Neuronal stem cell (in vitro differentiated cells): ENCODE measurements at regions not wholly inside any gene's neighbourhood (a gene's known extent, or its start where the extent isn't known, plus 50 kb on each side); places are given as distances from the start of the nearest gene placed in this dataset.
A peak's percentile ranks its signal among the peaks of the same experiment; 100 is the strongest.

Experiments
- DNase-seq: peaks from one replicate; pipeline ENCODE4 v3.0.0-alpha.2; 2013; ENCODE audit warnings: low spot score
- H2AFZ ChIP-seq: one replicate; pipeline ENCODE4 v1.6.1; 2013; ENCODE audit warnings: mild to moderate bottlenecking, low read length, inconsistent platforms
- H2AK5ac ChIP-seq: 2 replicates; pipeline ENCODE4 v1.6.1; 2013; ENCODE audit warnings: low read depth, mild to moderate bottlenecking, inconsistent platforms, low read length, moderate library complexity, mixed read lengths
- H2BK120ac ChIP-seq: 2 replicates; pipeline ENCODE4 v1.6.1; 2013; ENCODE audit warnings: low read depth, mild to moderate bottlenecking, inconsistent platforms, low read length, moderate library complexity, mixed read lengths
- H2BK12ac ChIP-seq: one replicate; pipeline ENCODE4 v1.6.1; 2013; ENCODE audit warnings: low read length, inconsistent platforms
- H2BK15ac ChIP-seq: 2 replicates; pipeline ENCODE4 v1.6.1; 2013; ENCODE audit warnings: mild to moderate bottlenecking, low read length, inconsistent platforms, mixed read lengths
- H2BK5ac ChIP-seq: one replicate; pipeline ENCODE4 v1.6.1; 2013; ENCODE audit warnings: inconsistent platforms, mild to moderate bottlenecking, low read length, moderate library complexity
- H3K14ac ChIP-seq: one replicate; pipeline ENCODE4 v1.6.1; 2013; ENCODE audit warnings: low read length, inconsistent platforms
- H3K18ac ChIP-seq: 2 replicates; pipeline ENCODE4 v1.6.1; 2013; ENCODE audit warnings: low read length, inconsistent platforms
- H3K23ac ChIP-seq: 2 replicates; pipeline ENCODE4 v1.6.1; 2013; ENCODE audit warnings: low read depth, mild to moderate bottlenecking, mixed read lengths, low read length, inconsistent platforms; ENCODE audit not compliant: poor library complexity
- H3K27ac ChIP-seq: replicated peaks from 3 replicates; pipeline ENCODE4 v1.5.1; 2013; ENCODE audit warnings: low read length, inconsistent platforms
- H3K27me3 ChIP-seq, 3 experiments: 2 replicates each; pipeline ENCODE4 v1.6.1; 2013; ENCODE audit warnings: low read length in 3 of 3, mild to moderate bottlenecking in 2 of 3, inconsistent platforms in 1 of 3, low read depth in 1 of 3, mixed read lengths in 1 of 3, moderate library complexity in 1 of 3; ENCODE audit not compliant: control insufficient read depth in 3 of 3, insufficient read depth in 3 of 3
- H3K36me3 ChIP-seq, 2 donors: replicated peaks in 1 of 2; 2 replicates each; pipeline ENCODE4 v1.6.1; 2013; ENCODE audit warnings: low read length in 2 of 2; ENCODE audit not compliant: control insufficient read depth in 2 of 2, insufficient read depth in 2 of 2
- H3K4ac ChIP-seq: 2 replicates; pipeline ENCODE4 v1.6.1; 2013; ENCODE audit warnings: inconsistent platforms, mild to moderate bottlenecking, low read length, moderate library complexity
- H3K4me1 ChIP-seq, 2 donors: 1 replicate in 1 of 2; 2 replicates in 1 of 2; pipeline ENCODE4 v1.6.1; 2013; ENCODE audit warnings: low read length in 2 of 2, low read depth in 1 of 2; ENCODE audit not compliant: control insufficient read depth in 2 of 2, insufficient read depth in 1 of 2
- H3K4me2 ChIP-seq: one replicate; pipeline ENCODE4 v1.6.1; 2013; ENCODE audit warnings: mild to moderate bottlenecking, low read length, inconsistent platforms; ENCODE audit not compliant: insufficient read depth, poor library complexity, severe bottlenecking
- H3K4me3 ChIP-seq, 2 donors: 2 replicates each; pipeline ENCODE4 v1.5.1; 2013; ENCODE audit warnings: low read length in 2 of 2, mild to moderate bottlenecking in 2 of 2, inconsistent platforms in 1 of 2, moderate library complexity in 1 of 2
- H3K79me1 ChIP-seq: one replicate; pipeline ENCODE4 v1.6.1; 2013; ENCODE audit warnings: low read depth, mild to moderate bottlenecking, inconsistent platforms, low read length, moderate library complexity
- H3K9ac ChIP-seq: one replicate; pipeline ENCODE4 v1.6.1; 2013; ENCODE audit warnings: mild to moderate bottlenecking, low read depth, low read length, inconsistent platforms; ENCODE audit not compliant: poor library complexity
- H3K9me3 ChIP-seq, 2 donors: replicated peaks in 1 of 2; 2 replicates each; pipeline versions ENCODE3 to v1.6.1; 2013; ENCODE audit warnings: low read length in 2 of 2, mild to moderate bottlenecking in 2 of 2, inconsistent platforms in 1 of 2, low read depth in 1 of 2, mixed read lengths in 1 of 2, moderate library complexity in 1 of 2; ENCODE audit not compliant: control insufficient read depth in 2 of 2, insufficient read depth in 1 of 2
- H4K8ac ChIP-seq: one replicate; pipeline ENCODE4 v1.6.1; 2013; ENCODE audit warnings: low read depth, mild to moderate bottlenecking, inconsistent platforms, low read length, moderate library complexity
- H4K91ac ChIP-seq: one replicate; pipeline ENCODE4 v1.6.1; 2013; ENCODE audit warnings: low read length, low read depth, mild to moderate bottlenecking, inconsistent platforms; ENCODE audit not compliant: poor library complexity
- WGBS, 2 donors: extraction: QIAGEN DNeasy Blood & Tissue Kit; methylation state at CpG; one replicate each; pipeline ENCODE4 v1.1.7; 2013; ENCODE audit warnings: missing lambda C conversion rate in 2 of 2, mixed read lengths in 1 of 2; ENCODE audit not compliant: insufficient read length in 2 of 2, insufficient replicate concordance in 1 of 2; ENCODE audit errors: extremely low coverage in 2 of 2; 5-methylcytosine and 5-hydroxymethylcytosine counted together

GRCh38 chr1:98323906-98324358, 337.6 kb upstream of the SNX7 start:
- DNase-seq: no peak
- H3K27me3 ChIP-seq: no peaks in the 10 kb centered on the region
- no CpG with 5 or more reads among the region's 3 CpGs for WGBS, 2 donors

DNA sequence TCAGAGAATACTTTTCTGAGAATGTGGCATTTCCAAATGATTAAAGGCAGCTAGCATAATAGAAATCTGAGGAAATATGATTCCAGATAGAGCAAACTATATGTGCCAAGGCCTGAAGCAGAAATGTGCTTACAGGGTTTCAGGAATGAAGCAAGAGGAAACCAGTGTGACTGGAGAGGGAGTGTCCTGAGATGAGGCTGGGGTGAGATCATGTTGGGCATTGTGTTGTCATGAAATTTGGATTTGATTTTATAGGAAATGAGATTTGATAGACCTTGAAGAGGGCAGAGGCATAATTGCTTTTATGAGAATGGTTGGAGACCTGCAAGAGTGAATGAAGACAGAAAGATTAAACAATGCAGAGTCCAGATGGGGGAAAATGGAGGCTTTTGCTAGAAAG, 338.1 kb upstream of the SNX7 start:
- Histone ChIP-seq H3K36me3 (no peaks in the 10 kb centered on the region), H3K4me3 (no peak overlapping the region), H2BK5ac (no peak overlapping the region), H3K4me2 (no peak overlapping the region), H4K8ac (no peak overlapping the region), H2BK15ac (no peak overlapping the region), H2BK120ac (no peak overlapping the region), H3K79me1 (no peaks in the 10 kb centered on the region), H3K27ac (no peak overlapping the region), H3K14ac (no peak overlapping the region), H3K9ac (no peak overlapping the region), H4K91ac (no peak overlapping the region), H3K9me3 (no peaks in the 10 kb centered on the region), H3K23ac (no peak overlapping the region), H2AFZ (peak overlapping the region; percentile 72), H3K4me1 (peaks cover 3 to 5% of the 10 kb centered on the region in 2 donors), H2BK12ac (no peak overlapping the region), H3K27me3 (no peaks in the 10 kb centered on the region), H3K18ac (no peak overlapping the region), H3K4ac (no peak overlapping the region), H2AK5ac (no peak overlapping the region)
- no peak for DNase-seq

More at GRCh38 chr1:98323906-98324358, 337.6 kb upstream of the SNX7 start:
- no peak overlapping the region for H3K9ac ChIP-seq
- no peak overlapping the region for H2BK15ac ChIP-seq
- no peak overlapping the region for H3K4ac ChIP-seq
- H3K9me3 ChIP-seq: no peaks in the 10 kb centered on the region
- no peaks in the 10 kb centered on the region for H3K79me1 ChIP-seq
- no peak overlapping the region for H4K8ac ChIP-seq
- no peaks in the 10 kb centered on the region for H3K36me3 ChIP-seq
- H3K18ac ChIP-seq: no peak overlapping the region
- no peak overlapping the region for H4K91ac ChIP-seq
- H3K14ac ChIP-seq: no peak overlapping the region
- peak overlapping the region; percentile 72 for H2AFZ ChIP-seq
- H3K4me1 ChIP-seq: peaks cover 3 to 5% of the 10 kb centered on the region in 2 donors
- peak overlapping the region; percentile 44 for H3K27ac ChIP-seq
- no peak overlapping the region for H2BK120ac ChIP-seq
- H3K4me3 ChIP-seq: no peak overlapping the region
- no peak overlapping the region for H3K4me2 ChIP-seq
- H3K23ac ChIP-seq: no peak overlapping the region
- no peak overlapping the region for H2BK12ac ChIP-seq
- H2AK5ac ChIP-seq: no peak overlapping the region
- H2BK5ac ChIP-seq: no peak overlapping the region

DNA sequence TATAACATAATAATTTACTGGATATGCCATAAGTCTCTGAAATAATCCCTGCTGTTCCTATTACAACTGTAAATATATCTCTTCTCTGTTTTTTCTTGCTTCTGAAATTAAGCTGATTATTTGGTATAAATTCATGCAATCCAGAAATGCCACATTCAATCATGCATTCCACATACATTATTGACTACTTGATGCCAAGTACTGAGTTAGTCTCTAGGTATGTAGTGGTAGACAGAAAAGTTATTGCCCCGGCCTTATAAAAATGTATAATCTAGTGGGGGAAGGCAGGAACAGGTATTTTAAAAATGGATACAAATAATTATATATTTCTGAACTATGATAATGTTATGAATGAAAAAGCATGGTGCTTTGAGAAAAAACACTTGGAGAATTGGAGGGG, 338.6 kb upstream of the SNX7 start:
- H3K4me2 ChIP-seq: no peak overlapping the region
- no peak overlapping the region for H3K18ac ChIP-seq
- H2BK15ac ChIP-seq: no peak overlapping the region
- H3K36me3 ChIP-seq: no peaks in the 10 kb centered on the region
- H2BK12ac ChIP-seq: no peak overlapping the region
- H3K27ac ChIP-seq: no peak overlapping the region
- H3K4me1 ChIP-seq: peaks cover 3 to 5% of the 10 kb centered on the region in 2 donors
- no peak overlapping the region for H2AK5ac ChIP-seq
- no peak overlapping the region for H4K8ac ChIP-seq
- H2BK5ac ChIP-seq: no peak overlapping the region
- H3K4me3 ChIP-seq: no peak overlapping the region
- H3K23ac ChIP-seq: no peak overlapping the region
- no peak overlapping the region for H3K4ac ChIP-seq
- H3K9ac ChIP-seq: no peak overlapping the region
- no CpG with 5 or more reads among the region's 1 CpG for WGBS, 2 donors
- H3K27me3 ChIP-seq: no peaks in the 10 kb centered on the region
- H3K79me1 ChIP-seq: no peaks in the 10 kb centered on the region
- H2AFZ ChIP-seq: no peak overlapping the region
- no peak overlapping the region for H3K14ac ChIP-seq
- no peak for DNase-seq
- no peak overlapping the region for H2BK120ac ChIP-seq
- H3K9me3 ChIP-seq: no peaks in the 10 kb centered on the region
- H4K91ac ChIP-seq: no peak overlapping the region

GRCh38 chr1:98322086-98322485, 339.4 kb upstream of the SNX7 start:
- no peaks in the 10 kb centered on the region for H3K36me3 ChIP-seq
- H2BK5ac ChIP-seq: no peak overlapping the region
- no CpG with 5 or more reads among the region's 1 CpG for WGBS, 2 donors

More at GRCh38 chr1:98322086-98322485, 339.4 kb upstream of the SNX7 start:
- H2BK12ac ChIP-seq: no peak overlapping the region
- H3K27ac ChIP-seq: no peak overlapping the region
- H4K91ac ChIP-seq: no peak overlapping the region
- H4K8ac ChIP-seq: no peak overlapping the region
- H3K27me3 ChIP-seq: no peaks in the 10 kb centered on the region
- H3K18ac ChIP-seq: no peak overlapping the region
- no peak overlapping the region for H2AFZ ChIP-seq
- H2AK5ac ChIP-seq: no peak overlapping the region
- no peaks in the 10 kb centered on the region for H3K79me1 ChIP-seq
- peaks cover 1 to 5% of the 10 kb centered on the region in 2 donors for H3K4me1 ChIP-seq
- H3K14ac ChIP-seq: no peak overlapping the region
- H3K23ac ChIP-seq: no peak overlapping the region
- no peak for DNase-seq
- no peak overlapping the region for H2BK120ac ChIP-seq
- H3K4me3 ChIP-seq: no peak overlapping the region
- H3K9me3 ChIP-seq: no peaks in the 10 kb centered on the region
- H3K4me2 ChIP-seq: no peak overlapping the region
- no peak overlapping the region for H3K9ac ChIP-seq
- no peak overlapping the region for H3K4ac ChIP-seq
- H2BK15ac ChIP-seq: no peak overlapping the region
